ENCODE measurements at regions not wholly inside any gene's neighbourhood (a gene's known extent, or its start where the extent isn't known, plus 50 kb on each side); places are given as distances from the start of the nearest gene placed in this dataset.

GRCh38 chr3:59559721-59560435 lies 510.1 kb upstream of the CFAP20DC start:
- no peak overlapping the region for H3K4me3 Mint-ChIP-seq (ENCODE audit: unreplicated experiment)

GRCh38 chr3:59558906-59559720 lies 509.3 kb upstream of the CFAP20DC start:
- TF ChIP-seq CTCF (IDR thresholded peaks at IDR 0.05), result no peak
- no peak for DNase-seq (ENCODE audit: extremely low spot score, unreplicated experiment)
- H3K27me3 Mint-ChIP-seq (ENCODE audit: unreplicated experiment), result no peaks in the 10 kb centered on the region
- H3K36me3 Mint-ChIP-seq (ENCODE audit: unreplicated experiment), result no peaks in the 10 kb centered on the region
- H3K27ac Mint-ChIP-seq (ENCODE audit: unreplicated experiment), result peak overlapping the region; percentile 76
- H3K4me3 Mint-ChIP-seq (ENCODE audit: unreplicated experiment), result no peak overlapping the region
- peaks cover 12% of the 10 kb centered on the region for H3K4me1 Mint-ChIP-seq (ENCODE audit: unreplicated experiment)
- peaks cover 5% of the 10 kb centered on the region for H3K9me3 Mint-ChIP-seq (ENCODE audit: unreplicated experiment)

More at GRCh38 chr3:59559721-59560435, 510.1 kb upstream of the CFAP20DC start:
- Mint-ChIP-seq H3K4me1 (ENCODE audit: unreplicated experiment) (peaks cover 12% of the 10 kb centered on the region), H3K9me3 (ENCODE audit: unreplicated experiment) (peaks cover 5% of the 10 kb centered on the region), H3K27me3 (ENCODE audit: unreplicated experiment) (no peaks in the 10 kb centered on the region), H3K36me3 (ENCODE audit: unreplicated experiment) (no peaks in the 10 kb centered on the region), H3K27ac (ENCODE audit: unreplicated experiment) (peak overlapping the region; percentile 76)
- TF ChIP-seq CTCF (IDR thresholded peaks at IDR 0.05), result no peak
- DNase-seq (ENCODE audit: extremely low spot score, unreplicated experiment), result no peak

GRCh38 chr3:59555593-59556315 lies 505.9 kb upstream of the CFAP20DC start:
- Mint-ChIP-seq H3K4me3 (ENCODE audit: unreplicated experiment) (no peak overlapping the region), H3K27ac (ENCODE audit: unreplicated experiment) (no peak overlapping the region), H3K4me1 (ENCODE audit: unreplicated experiment) (peaks cover 12% of the 10 kb centered on the region), H3K9me3 (ENCODE audit: unreplicated experiment) (peaks cover 5% of the 10 kb centered on the region), H3K36me3 (ENCODE audit: unreplicated experiment) (no peaks in the 10 kb centered on the region), H3K27me3 (ENCODE audit: unreplicated experiment) (no peaks in the 10 kb centered on the region)
- DNase-seq (ENCODE audit: extremely low spot score, unreplicated experiment), result no peak
- TF ChIP-seq CTCF (IDR thresholded peaks at IDR 0.05), result no peak

GRCh38 chr3:59553076-59553475 lies 503.3 kb upstream of the CFAP20DC start:
- Mint-ChIP-seq H3K36me3 (ENCODE audit: unreplicated experiment) (no peaks in the 10 kb centered on the region), H3K9me3 (ENCODE audit: unreplicated experiment) (peaks cover 5% of the 10 kb centered on the region), H3K27ac (ENCODE audit: unreplicated experiment) (no peak overlapping the region), H3K27me3 (ENCODE audit: unreplicated experiment) (no peaks in the 10 kb centered on the region), H3K4me3 (ENCODE audit: unreplicated experiment) (no peak overlapping the region), H3K4me1 (ENCODE audit: unreplicated experiment) (peaks cover 7% of the 10 kb centered on the region)
- DNase-seq (ENCODE audit: extremely low spot score, unreplicated experiment), result no peak
- no peak for TF ChIP-seq CTCF (IDR thresholded peaks at IDR 0.05)

Data from osteocyte (in vitro differentiated cells).